GM23248 (cell line): ENCODE measurements at regions not wholly inside any gene's neighbourhood (a gene's known extent, or its start where the extent isn't known, plus 50 kb on each side); places are given as distances from the start of the nearest gene placed in this dataset.

ENCODE experiments used
- EZH2 ChIP-seq: fragments of 200-600 bp; sonication (generic); IDR thresholded peaks from 2 replicates; pipeline ENCODE4 v1.6.1; 2018; ENCODE audit warnings: antibody characterized with exemption, mild to moderate bottlenecking; ENCODE audit not compliant: insufficient read depth, poor library complexity, severe bottlenecking
- EZH2phosphoT487 ChIP-seq: fragments of 200-600 bp; sonication (generic); IDR thresholded peaks from 2 replicates; pipeline ENCODE4 v1.6.1; 2018; ENCODE audit warnings: antibody characterized with exemption, moderate library complexity, mild to moderate bottlenecking, low read depth; ENCODE audit not compliant: insufficient read depth

DNA sequence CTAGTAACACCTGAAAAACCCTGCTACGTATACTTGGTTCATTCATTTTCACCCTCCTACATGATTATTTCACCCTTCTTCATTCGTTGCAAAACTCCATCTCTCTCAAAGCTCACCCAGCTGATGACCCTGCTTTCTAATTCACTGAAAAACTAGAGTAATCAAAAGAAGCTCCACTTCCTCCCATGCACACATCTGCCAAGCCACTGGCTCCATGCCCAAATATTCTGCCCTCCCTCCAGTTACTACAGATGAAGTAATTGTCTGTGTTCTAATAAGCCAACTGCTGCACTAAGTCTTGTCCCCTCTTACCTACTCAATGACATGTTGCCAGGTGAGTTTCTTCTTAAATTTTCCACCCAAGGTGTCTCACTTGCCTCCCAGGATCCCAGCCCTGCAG lies 96.9 kb upstream of the CCDC71L start:
- TF ChIP-seq EZH2 (no peak), EZH2phosphoT487 (no peak)
